ENCODE measurements at regions not wholly inside any gene's neighbourhood (a gene's known extent, or its start where the extent isn't known, plus 50 kb on each side); places are given as distances from the start of the nearest gene placed in this dataset.

DNA sequence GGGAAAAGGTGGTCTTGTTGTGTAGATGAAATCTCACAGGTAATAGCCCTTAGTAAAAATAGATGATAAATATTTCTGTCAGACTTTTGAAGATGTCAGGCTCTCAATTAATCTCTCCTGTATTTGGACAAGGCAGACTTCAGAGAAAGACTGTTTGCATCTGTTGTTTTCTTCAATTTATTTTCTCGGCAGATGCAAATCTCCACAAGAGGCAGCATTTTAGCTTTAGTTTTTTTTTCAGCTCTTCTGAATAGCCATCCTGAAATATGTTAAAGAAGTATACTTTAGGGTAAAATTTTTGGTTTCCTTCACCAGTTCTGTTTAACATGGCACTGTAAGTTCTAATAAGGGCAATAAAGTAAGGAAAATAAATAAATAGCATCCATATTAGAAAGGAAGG lies 685.1 kb downstream of the SI start:
- H2BK120ac ChIP-seq (ENCODE audit: low read depth, low read length, poor library complexity, severe bottlenecking), result no peak overlapping the region
- H3K4me2 ChIP-seq (ENCODE audit: insufficient read depth, insufficient read length, low read length), result no peak overlapping the region
- TF ChIP-seq, protein P1, sequence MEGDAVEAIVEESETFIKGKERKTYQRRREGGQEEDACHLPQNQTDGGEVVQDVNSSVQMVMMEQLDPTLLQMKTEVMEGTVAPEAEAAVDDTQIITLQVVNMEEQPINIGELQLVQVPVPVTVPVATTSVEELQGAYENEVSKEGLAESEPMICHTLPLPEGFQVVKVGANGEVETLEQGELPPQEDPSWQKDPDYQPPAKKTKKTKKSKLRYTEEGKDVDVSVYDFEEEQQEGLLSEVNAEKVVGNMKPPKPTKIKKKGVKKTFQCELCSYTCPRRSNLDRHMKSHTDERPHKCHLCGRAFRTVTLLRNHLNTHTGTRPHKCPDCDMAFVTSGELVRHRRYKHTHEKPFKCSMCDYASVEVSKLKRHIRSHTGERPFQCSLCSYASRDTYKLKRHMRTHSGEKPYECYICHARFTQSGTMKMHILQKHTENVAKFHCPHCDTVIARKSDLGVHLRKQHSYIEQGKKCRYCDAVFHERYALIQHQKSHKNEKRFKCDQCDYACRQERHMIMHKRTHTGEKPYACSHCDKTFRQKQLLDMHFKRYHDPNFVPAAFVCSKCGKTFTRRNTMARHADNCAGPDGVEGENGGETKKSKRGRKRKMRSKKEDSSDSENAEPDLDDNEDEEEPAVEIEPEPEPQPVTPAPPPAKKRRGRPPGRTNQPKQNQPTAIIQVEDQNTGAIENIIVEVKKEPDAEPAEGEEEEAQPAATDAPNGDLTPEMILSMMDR (conservative IDR thresholded peaks at IDR 0.05), result peak; percentile 55
- H3K18ac ChIP-seq (ENCODE audit: insufficient read length, low read depth, low read length), result no peak overlapping the region
- no peak overlapping the region for H2AK5ac ChIP-seq (ENCODE audit: insufficient read length, low read length)
- no peak overlapping the region for H3K14ac ChIP-seq (ENCODE audit: insufficient read depth, low read length)
- H3K36me3 Mint-ChIP-seq (ENCODE audit: insufficient read depth in 1 of 3, low read depth in 3 of 3), result peaks cover 5 to 10% (median 8%) of the 10 kb centered on the region in 3 experiments
- no peak overlapping the region for H3K27ac ChIP-seq (ENCODE audit: insufficient read length, low read depth, low read length)
- no peak overlapping the region for H3K56ac ChIP-seq (ENCODE audit: insufficient read length, low read depth, low read length)
- DNase-seq, result no peak
- no peak overlapping the region for H3K4me3 Mint-ChIP-seq
- H3K9ac ChIP-seq (ENCODE audit: extremely low read depth, insufficient read length, low read length), result no peak overlapping the region
- H2BK12ac ChIP-seq (ENCODE audit: insufficient read length, low read depth, low read length), result no peak overlapping the region
- H3K4me1 Mint-ChIP-seq, result peaks cover 7 to 9% of the 10 kb centered on the region in 2 experiments; a peak in 3 of 4 replicates
- H3K23ac ChIP-seq (ENCODE audit: insufficient read length, low read depth, low read length), result no peak overlapping the region
- H3K27me3 Mint-ChIP-seq (ENCODE audit: low read depth), result no peaks in the 10 kb centered on the region
- H2BK15ac ChIP-seq (ENCODE audit: low read depth, low read length), result no peak overlapping the region
- H4K5ac ChIP-seq (ENCODE audit: insufficient read length, low read depth, low read length), result no peak overlapping the region
- H3K27ac Mint-ChIP-seq, result no peak overlapping the region; a peak in 1 of 7 replicates
- no peak overlapping the region for H2BK20ac ChIP-seq (ENCODE audit: low read depth, low read length, poor library complexity, severe bottlenecking)
- H3T11ph ChIP-seq (ENCODE audit: low read length), result no peak overlapping the region
- no peaks in the 10 kb centered on the region for H3K4me1 ChIP-seq (ENCODE audit: insufficient read depth, low read length)
- H3K27me3 ChIP-seq (ENCODE audit: insufficient read depth, low read length), result no peaks in the 10 kb centered on the region
- no peak overlapping the region for H2BK5ac ChIP-seq (ENCODE audit: insufficient read length, low read length)
- H2AFZ ChIP-seq (ENCODE audit: low read length), result no peak overlapping the region
- no peak overlapping the region for H4K91ac ChIP-seq (ENCODE audit: insufficient read length, low read depth, low read length)
- no CpG with 5 or more reads among the region's 1 CpG for WGBS (ENCODE audit: extremely low coverage, insufficient read length, low lambda C conversion rate)
- no peak overlapping the region for H4K8ac ChIP-seq (replicated peaks; ENCODE audit: insufficient read length, low read depth, low read length)
- H3K23me2 ChIP-seq (ENCODE audit: insufficient read length, low read depth, low read length, poor library complexity, severe bottlenecking), result no peaks in the 10 kb centered on the region
- H3K79me2 ChIP-seq (ENCODE audit: insufficient read depth, low read length), result no peaks in the 10 kb centered on the region
- peaks cover 6 to 9% of the 10 kb centered on the region in 2 experiments; a peak in 4 of 5 replicates for H3K9me3 Mint-ChIP-seq
- H3K4ac ChIP-seq (ENCODE audit: low read depth, low read length), result no peak overlapping the region
- no peaks in the 10 kb centered on the region for H3K79me1 ChIP-seq (ENCODE audit: insufficient read depth, low read depth, low read length, poor library complexity, severe bottlenecking)
- no peaks in the 10 kb centered on the region for H4K20me1 ChIP-seq (ENCODE audit: control insufficient read depth, insufficient read depth, insufficient read length)
- H3K9me3 ChIP-seq (ENCODE audit: control insufficient read depth, low read depth, low read length), result no peaks in the 10 kb centered on the region
